ENCODE measurements at regions not wholly inside any gene's neighbourhood (a gene's known extent, or its start where the extent isn't known, plus 50 kb on each side); places are given as distances from the start of the nearest gene placed in this dataset.

DNA sequence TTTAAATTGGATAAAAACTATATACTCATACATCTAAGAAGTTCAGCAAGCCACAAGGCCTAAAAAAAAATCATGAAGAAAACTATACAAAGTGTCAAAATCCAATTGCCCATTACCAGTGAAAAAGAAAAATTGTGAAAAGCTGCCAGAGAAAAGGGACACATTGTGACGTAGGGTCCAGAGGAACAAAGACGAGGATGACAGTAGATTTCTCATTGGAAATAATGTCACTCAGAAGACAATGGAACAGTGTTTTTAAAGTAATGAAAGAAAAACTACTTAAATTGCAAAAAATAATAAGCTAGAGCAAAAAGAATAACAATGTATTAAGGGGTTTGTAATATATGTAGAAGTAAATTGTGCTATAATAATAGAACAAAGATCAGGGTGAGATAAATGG is 195.2 kb downstream of the EFNB2 start:
- H3K36me3 ChIP-seq (ENCODE audit: insufficient read depth, low read length) = no peaks in the 10 kb centered on the region
- peaks cover 3% of the 10 kb centered on the region for H3K9me3 ChIP-seq (ENCODE audit: low read depth, low read length)
- DNase-seq (ENCODE audit: insufficient read length, low spot score, missing footprints) = no peak
- TF ChIP-seq, protein P1, sequence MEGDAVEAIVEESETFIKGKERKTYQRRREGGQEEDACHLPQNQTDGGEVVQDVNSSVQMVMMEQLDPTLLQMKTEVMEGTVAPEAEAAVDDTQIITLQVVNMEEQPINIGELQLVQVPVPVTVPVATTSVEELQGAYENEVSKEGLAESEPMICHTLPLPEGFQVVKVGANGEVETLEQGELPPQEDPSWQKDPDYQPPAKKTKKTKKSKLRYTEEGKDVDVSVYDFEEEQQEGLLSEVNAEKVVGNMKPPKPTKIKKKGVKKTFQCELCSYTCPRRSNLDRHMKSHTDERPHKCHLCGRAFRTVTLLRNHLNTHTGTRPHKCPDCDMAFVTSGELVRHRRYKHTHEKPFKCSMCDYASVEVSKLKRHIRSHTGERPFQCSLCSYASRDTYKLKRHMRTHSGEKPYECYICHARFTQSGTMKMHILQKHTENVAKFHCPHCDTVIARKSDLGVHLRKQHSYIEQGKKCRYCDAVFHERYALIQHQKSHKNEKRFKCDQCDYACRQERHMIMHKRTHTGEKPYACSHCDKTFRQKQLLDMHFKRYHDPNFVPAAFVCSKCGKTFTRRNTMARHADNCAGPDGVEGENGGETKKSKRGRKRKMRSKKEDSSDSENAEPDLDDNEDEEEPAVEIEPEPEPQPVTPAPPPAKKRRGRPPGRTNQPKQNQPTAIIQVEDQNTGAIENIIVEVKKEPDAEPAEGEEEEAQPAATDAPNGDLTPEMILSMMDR (IDR thresholded peaks at IDR 0.05; ENCODE audit: extremely low read depth, low read depth, low read length) = no peak
- H3K27me3 ChIP-seq (ENCODE audit: insufficient read depth, low read length) = no peaks in the 10 kb centered on the region
- H3K4me3 ChIP-seq (ENCODE audit: insufficient read depth, low read length) = no peak overlapping the region
- H3K79me2 ChIP-seq (ENCODE audit: insufficient read depth, low read length) = no peaks in the 10 kb centered on the region
- no peak overlapping the region for H2AFZ ChIP-seq (ENCODE audit: low read length)
- no peak overlapping the region for H3K4me2 ChIP-seq (ENCODE audit: insufficient read depth, low read length)
- peaks cover 6% of the 10 kb centered on the region for H3K4me1 ChIP-seq (ENCODE audit: insufficient read depth, low read length)
- no peak overlapping the region for H3K27ac ChIP-seq (ENCODE audit: low read depth, low read length)
- no peaks in the 10 kb centered on the region for H4K20me1 ChIP-seq (ENCODE audit: insufficient read depth, low read length)

DNA sequence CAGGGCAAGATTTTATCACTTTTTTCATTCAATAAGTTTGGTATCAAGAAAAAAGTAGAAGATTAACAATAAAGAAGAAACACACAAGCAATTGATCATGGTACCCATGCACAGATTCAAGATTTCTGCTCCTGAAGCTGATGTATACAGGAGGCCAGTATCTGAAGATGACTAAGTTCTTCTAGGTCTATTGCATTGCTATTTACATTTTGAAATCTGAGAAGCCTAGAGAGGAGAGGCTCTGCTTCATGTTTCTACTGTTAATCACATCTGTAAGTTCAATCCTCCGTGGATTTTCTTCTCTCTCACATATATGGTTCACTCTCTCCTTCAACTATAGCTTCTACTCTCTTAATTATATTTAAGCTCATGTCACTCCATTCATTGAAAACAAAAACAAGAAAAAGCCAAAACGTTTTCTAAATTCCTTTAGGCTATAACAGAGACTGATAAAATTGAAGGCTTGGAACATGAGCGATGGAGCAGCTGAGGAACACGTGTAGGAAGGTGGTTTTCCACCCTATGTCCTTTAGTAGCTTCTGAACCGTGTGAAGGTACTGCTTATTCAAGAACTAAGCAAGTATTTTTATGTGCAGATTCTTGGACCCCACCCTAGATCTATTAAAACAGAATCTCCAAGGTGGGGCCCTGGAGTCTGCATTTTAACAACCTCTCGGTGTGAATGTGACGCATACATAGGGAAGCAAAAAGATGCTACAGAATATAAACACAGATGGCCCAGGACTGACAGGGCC is 198.2 kb downstream of the EFNB2 start:
- DNase-seq (ENCODE audit: insufficient read length, low spot score, missing footprints) = no peak
- H3K4me1 ChIP-seq (ENCODE audit: insufficient read depth, low read length) = no peaks in the 10 kb centered on the region
- H4K20me1 ChIP-seq (ENCODE audit: insufficient read depth, low read length) = no peaks in the 10 kb centered on the region
- H3K27ac ChIP-seq (ENCODE audit: low read depth, low read length) = no peak overlapping the region
- no peaks in the 10 kb centered on the region for H3K36me3 ChIP-seq (ENCODE audit: insufficient read depth, low read length)
- H3K4me2 ChIP-seq (ENCODE audit: insufficient read depth, low read length) = no peak overlapping the region
- TF ChIP-seq, protein P1 (IDR thresholded peaks at IDR 0.05; ENCODE audit: extremely low read depth, low read depth, low read length) = no peak
- H3K4me3 ChIP-seq (ENCODE audit: insufficient read depth, low read length) = no peak overlapping the region
- H2AFZ ChIP-seq (ENCODE audit: low read length) = no peak overlapping the region
- H3K9me3 ChIP-seq (ENCODE audit: low read depth, low read length) = peaks cover 3% of the 10 kb centered on the region
- no peaks in the 10 kb centered on the region for H3K27me3 ChIP-seq (ENCODE audit: insufficient read depth, low read length)
- no peaks in the 10 kb centered on the region for H3K79me2 ChIP-seq (ENCODE audit: insufficient read depth, low read length)

DNA sequence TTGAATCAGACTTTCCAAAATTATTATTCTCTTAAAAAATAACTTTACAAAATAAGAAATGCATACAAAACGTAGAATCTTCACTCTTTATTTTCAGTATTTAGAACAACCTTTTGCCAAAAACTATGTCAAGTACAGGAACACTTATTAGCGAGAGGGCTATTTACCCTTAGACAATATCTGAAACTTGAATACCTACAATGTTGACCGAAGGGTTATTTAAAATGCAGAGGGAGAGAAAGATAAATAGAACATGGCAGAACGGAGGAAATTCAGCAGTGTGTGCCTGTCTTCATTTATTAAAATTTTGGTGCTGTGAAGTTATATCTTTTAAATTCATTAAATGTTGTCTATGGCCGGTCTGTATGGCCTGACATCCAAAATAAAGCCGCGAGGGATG is 198.8 kb downstream of the EFNB2 start:
- H3K27me3 ChIP-seq (ENCODE audit: insufficient read depth, low read length) = no peaks in the 10 kb centered on the region
- H4K20me1 ChIP-seq (ENCODE audit: insufficient read depth, low read length) = no peaks in the 10 kb centered on the region
- no peak overlapping the region for H3K27ac ChIP-seq (ENCODE audit: low read depth, low read length)
- no peak overlapping the region for H2AFZ ChIP-seq (ENCODE audit: low read length)
- peaks cover 3% of the 10 kb centered on the region for H3K9me3 ChIP-seq (ENCODE audit: low read depth, low read length)
- H3K4me3 ChIP-seq (ENCODE audit: insufficient read depth, low read length) = no peak overlapping the region
- TF ChIP-seq, protein P1 (IDR thresholded peaks at IDR 0.05; ENCODE audit: extremely low read depth, low read depth, low read length) = no peak
- H3K79me2 ChIP-seq (ENCODE audit: insufficient read depth, low read length) = no peaks in the 10 kb centered on the region
- no peak for DNase-seq (ENCODE audit: insufficient read length, low spot score, missing footprints)
- no peak overlapping the region for H3K4me2 ChIP-seq (ENCODE audit: insufficient read depth, low read length)
- H3K4me1 ChIP-seq (ENCODE audit: insufficient read depth, low read length) = no peaks in the 10 kb centered on the region
- H3K36me3 ChIP-seq (ENCODE audit: insufficient read depth, low read length) = no peaks in the 10 kb centered on the region

DNA sequence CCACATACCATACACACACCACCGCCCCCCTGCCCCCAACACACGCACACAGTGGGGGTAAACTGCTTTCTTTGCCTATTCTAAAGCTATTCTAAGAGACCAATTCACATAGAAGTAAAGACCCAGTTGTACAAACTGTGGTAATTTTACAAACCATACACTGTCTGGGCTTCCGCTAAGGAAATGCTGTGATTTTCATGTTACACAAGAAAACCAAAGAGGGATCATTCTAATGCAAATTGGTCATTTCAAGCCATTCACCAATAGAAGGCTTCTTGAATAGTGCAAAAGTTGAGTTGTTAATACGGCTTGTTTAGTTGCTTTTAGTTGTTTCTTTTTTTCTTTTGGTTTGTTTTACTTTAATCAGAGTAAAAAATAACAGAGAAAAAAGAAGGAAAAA is 202.8 kb downstream of the EFNB2 start:
- no peak for DNase-seq (ENCODE audit: insufficient read length, low spot score, missing footprints)
- TF ChIP-seq, protein P1 (IDR thresholded peaks at IDR 0.05; ENCODE audit: extremely low read depth, low read depth, low read length) = no peak

More for the DNA sequence above, 202.8 kb downstream of the EFNB2 start:
- H3K27ac ChIP-seq (ENCODE audit: low read depth, low read length) = no peak overlapping the region
- no peak overlapping the region for H3K4me2 ChIP-seq (ENCODE audit: insufficient read depth, low read length)
- no peak overlapping the region for H2AFZ ChIP-seq (ENCODE audit: low read length)
- H3K4me3 ChIP-seq (ENCODE audit: insufficient read depth, low read length) = no peak overlapping the region
- H3K36me3 ChIP-seq (ENCODE audit: insufficient read depth, low read length) = no peaks in the 10 kb centered on the region
- H3K4me1 ChIP-seq (ENCODE audit: insufficient read depth, low read length) = no peaks in the 10 kb centered on the region
- H3K79me2 ChIP-seq (ENCODE audit: insufficient read depth, low read length) = no peaks in the 10 kb centered on the region
- H3K27me3 ChIP-seq (ENCODE audit: insufficient read depth, low read length) = no peaks in the 10 kb centered on the region
- no peaks in the 10 kb centered on the region for H3K9me3 ChIP-seq (ENCODE audit: low read depth, low read length)
- H4K20me1 ChIP-seq (ENCODE audit: insufficient read depth, low read length) = no peaks in the 10 kb centered on the region

Measured in osteoblast (primary cell).